IMR-90 (cell line): ENCODE measurements at regions not wholly inside any gene's neighbourhood (a gene's known extent, or its start where the extent isn't known, plus 50 kb on each side); places are given as distances from the start of the nearest gene placed in this dataset.

Experiments used
- ATAC-seq: fragments of 200-7000 bp; cut with Tn5 transposase; 2 replicates; pipeline ENCODE4 v1.9.1; 2020; ENCODE audit warnings: low read depth, mild to moderate bottlenecking, moderate library complexity
- BruUV-seq: library from RNA; stranded (reverse); fragments of 400-500 nt; replicated peaks from 2 replicates; lab custom pipeline; 2021; lab: Mats Ljungman, UMichigan
- CTCF ChIA-PET: fragments of 300-600 bp; formaldehyde crosslinking; extraction: SDS; loops from one replicate; lab custom pipeline; 2021; ENCODE audit warnings: antibody characterized with exemption; lab: Yijun Ruan, JAX
- POLR2A ChIA-PET: fragments of 300-600 bp; sonication (Branson Sonifier 250); formaldehyde crosslinking; loops from one replicate; lab custom pipeline; 2022; ENCODE audit warnings: antibody characterized with exemption; ENCODE audit not compliant: unreplicated experiment; lab: Charles Lee
- DNase-seq: peaks from one replicate; pipeline ENCODE4 v3.0.0; 2013
- H2AFZ ChIP-seq: replicated peaks from 2 replicates; pipeline ENCODE3; 2013; ENCODE audit warnings: low read length, mild to moderate bottlenecking; ENCODE audit not compliant: poor library complexity
- H2AK5ac ChIP-seq: 2 replicates; pipeline ENCODE4 v1.6.1; 2013; ENCODE audit warnings: low read depth, low read length, inconsistent platforms
- H2AK9ac ChIP-seq: replicated peaks from 2 replicates; pipeline ENCODE3; 2013; ENCODE audit warnings: mild to moderate bottlenecking, low read depth, low read length, moderate library complexity; ENCODE audit not compliant: poor library complexity
- H2BK120ac ChIP-seq: 2 replicates; pipeline ENCODE4 v1.6.1; 2013; ENCODE audit warnings: low read depth, low read length, inconsistent platforms
- H2BK15ac ChIP-seq: 3 replicates; pipeline ENCODE4 v1.6.1; 2013; ENCODE audit warnings: low read depth, low read length, inconsistent platforms
- H2BK20ac ChIP-seq: 2 replicates; pipeline ENCODE4 v1.6.1; 2013; ENCODE audit warnings: low read depth, mild to moderate bottlenecking, inconsistent platforms, low read length, moderate library complexity
- H2BK5ac ChIP-seq: 2 replicates; pipeline ENCODE4 v1.6.1; 2013; ENCODE audit warnings: mild to moderate bottlenecking, low read depth, low read length, inconsistent platforms; ENCODE audit not compliant: poor library complexity, severe bottlenecking
- H3K14ac ChIP-seq: replicated peaks from 2 replicates; pipeline ENCODE4 v1.6.1; 2013; ENCODE audit warnings: low read depth, low read length, inconsistent platforms
- H3K18ac ChIP-seq: 2 replicates; pipeline ENCODE4 v1.6.1; 2013; ENCODE audit warnings: low read depth, low read length, control low read depth
- H3K23ac ChIP-seq: 2 replicates; pipeline ENCODE4 v1.6.1; 2013; ENCODE audit warnings: low read depth, low read length, inconsistent platforms
- H3K27ac ChIP-seq: 2 replicates; pipeline ENCODE4 v1.5.1; 2013; ENCODE audit warnings: mild to moderate bottlenecking, control low read depth, low read length; ENCODE audit not compliant: insufficient read depth
- H3K27me3 ChIP-seq: 2 replicates; pipeline ENCODE4 v1.6.1; 2013; ENCODE audit warnings: low read length; ENCODE audit not compliant: control insufficient read depth, insufficient read depth
- H3K36me3 ChIP-seq: 2 replicates; pipeline ENCODE4 v1.6.1; 2013; ENCODE audit warnings: low read length, mixed read lengths; ENCODE audit not compliant: control insufficient read depth, insufficient read depth
- H3K4ac ChIP-seq: 2 replicates; pipeline ENCODE4 v1.6.1; 2013; ENCODE audit warnings: low read depth, low read length, inconsistent platforms
- H3K4me1 ChIP-seq: 2 replicates; pipeline ENCODE4 v1.6.1; 2013; ENCODE audit warnings: low read length, mixed read lengths; ENCODE audit not compliant: control insufficient read depth, insufficient read depth
- H3K4me2 ChIP-seq: 2 replicates; pipeline ENCODE4 v1.6.1; 2013; ENCODE audit warnings: low read depth, mild to moderate bottlenecking, control low read depth, low read length, moderate library complexity
- H3K4me3 ChIP-seq: 2 replicates; pipeline ENCODE4 v1.5.1; 2013; ENCODE audit warnings: low read depth, mild to moderate bottlenecking, control low read depth, low read length, moderate library complexity; ENCODE audit not compliant: insufficient read depth
- H3K56ac ChIP-seq: 2 replicates; pipeline ENCODE4 v1.6.1; 2013; ENCODE audit warnings: low read length, inconsistent platforms; ENCODE audit not compliant: insufficient read depth; ENCODE audit errors: extremely low read depth
- H3K79me1 ChIP-seq, 2 experiments: 2 replicates each; pipeline ENCODE4 v1.6.1; 2013; ENCODE audit warnings: low read length in 2 of 2, inconsistent platforms in 1 of 2, low read depth in 1 of 2
- H3K9ac ChIP-seq: 2 replicates; pipeline ENCODE4 v1.6.1; 2013; ENCODE audit warnings: low read depth, low read length, control low read depth
- H3K9me1 ChIP-seq: 2 replicates; pipeline ENCODE4 v1.6.1; 2013; ENCODE audit warnings: low read length, inconsistent platforms; ENCODE audit not compliant: insufficient read depth
- H3K9me3 ChIP-seq: 2 replicates; pipeline ENCODE4 v1.6.1; 2013; ENCODE audit warnings: low read length; ENCODE audit not compliant: control insufficient read depth, insufficient read depth
- H4K20me1 ChIP-seq: 2 replicates; pipeline ENCODE4 v1.6.1; 2013; ENCODE audit warnings: low read length, inconsistent platforms; ENCODE audit not compliant: insufficient read depth
- H4K5ac ChIP-seq: 2 replicates; pipeline ENCODE4 v1.6.1; 2013; ENCODE audit warnings: mild to moderate bottlenecking, low read depth, low read length, control low read depth
- H4K8ac ChIP-seq, 2 experiments: 2 replicates each; pipeline ENCODE4 v1.6.1; 2013; ENCODE audit warnings: low read depth in 2 of 2, low read length in 2 of 2, control low read depth in 1 of 2, inconsistent platforms in 1 of 2
- H4K91ac ChIP-seq: 2 replicates; pipeline ENCODE4 v1.6.1; 2013; ENCODE audit warnings: low read depth, low read length, inconsistent platforms; ENCODE audit not compliant: insufficient read depth
- CEBPB ChIP-seq: IDR thresholded peaks from 2 replicates; pipeline ENCODE4 v1.6.1; 2012; ENCODE audit warnings: low read depth, low read length, improper control_type of control experiment
- CHD1 ChIP-seq: IDR thresholded peaks from 2 replicates; pipeline ENCODE4 v1.6.1; 2012; ENCODE audit warnings: low read depth, low read length, improper control_type of control experiment
- SMC3 ChIP-seq: fragments of 150-350 bp; IDR thresholded peaks from 2 replicates; pipeline ENCODE4 v1.6.1; 2016; ENCODE audit warnings: low read depth, mild to moderate bottlenecking, antibody characterized with exemption, low read length, moderate library complexity
- WGBS, 2 experiments: methylation state at CpG; one replicate each; pipeline versions ENCODE4 v1.1.5 to v1.1.7; 2013; ENCODE audit warnings: missing lambda C conversion rate in 2 of 2; ENCODE audit not compliant: insufficient read length in 1 of 2; ENCODE audit errors: extremely low coverage in 2 of 2; 5-methylcytosine and 5-hydroxymethylcytosine counted together
- dilution Hi-C: fragments of 300-500 bp; cut with HindIII; formaldehyde crosslinking; loops from one replicate; pipeline ENCODE4 v1.14.3; 2018; ENCODE audit warnings: low sequenced_read_pairs; ENCODE audit not compliant: unreplicated experiment
- in situ Hi-C: fragments of 300-500 bp; cut with MboI; formaldehyde crosslinking; loops from 3 replicates; pipeline ENCODE4 v1.14.3; 2019; ENCODE audit warnings: low sequenced_read_pairs, inconsistent platforms, mixed read lengths
- intact Hi-C: fragments of 100-400 bp; cut with micrococcal nuclease; formaldehyde crosslinking; loops from 2 replicates; pipeline ENCODE4 v1.10.0; 2022

DNA sequence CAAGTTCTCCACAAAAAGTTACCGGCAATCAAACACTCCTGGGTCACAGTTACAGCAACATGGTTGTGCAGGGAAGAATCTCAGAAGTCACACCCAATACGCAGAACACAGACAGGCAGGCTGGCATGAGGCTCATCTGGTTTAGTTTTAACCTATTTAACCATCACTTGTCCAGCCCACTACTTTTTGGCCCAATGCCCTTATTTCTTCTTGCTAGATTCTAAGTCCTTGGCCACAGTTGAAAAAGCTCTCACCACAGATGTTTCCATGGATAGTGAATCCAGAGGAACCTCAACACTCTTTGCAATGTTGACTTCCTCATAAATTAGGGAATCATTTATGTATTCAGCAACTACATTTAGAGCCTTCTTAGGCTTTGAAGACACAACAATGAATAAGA is 50.7 kb upstream of the FNDC3A start:
- Histone ChIP-seq H3K4ac (no peak overlapping the region), H3K23ac (no peak overlapping the region), H2BK120ac (no peak overlapping the region), H4K91ac (no peak overlapping the region), H3K27me3 (peaks cover 5% of the 10 kb centered on the region), H3K4me3 (no peak overlapping the region), H3K14ac (no peak overlapping the region), H4K5ac (no peak overlapping the region), H4K20me1 (no peaks in the 10 kb centered on the region), H2BK20ac (no peak overlapping the region), H3K4me1 (no peaks in the 10 kb centered on the region), H2AK5ac (no peak overlapping the region), H3K36me3 (no peaks in the 10 kb centered on the region), H3K79me1 (no peaks in the 10 kb centered on the region), H2BK5ac (no peak overlapping the region), H3K9me3 (no peaks in the 10 kb centered on the region; the same call in 1 of the 2 replicates), H3K9me1 (no peaks in the 10 kb centered on the region), H3K4me2 (no peak overlapping the region), H3K56ac (no peak overlapping the region), H3K27ac (no peak overlapping the region), H2BK15ac (no peak overlapping the region), H2AK9ac (peak overlapping the region; percentile 62), H3K18ac (no peak overlapping the region), H4K8ac (no peak overlapping the region), H2AFZ (no peak overlapping the region), H3K9ac (no peak overlapping the region)
- in situ Hi-C loops (no loop called here), intact Hi-C loops (no loop called here), dilution Hi-C loops (no loop called here)
- POLR2A ChIA-PET: no interaction called here
- CTCF ChIA-PET: no interaction called here
- DNase-seq: no peak
- TF ChIP-seq CEBPB (no peak), CHD1 (no peak), SMC3 (no peak)
- 60% methylated on average over 1 of the region's 2 CpGs; no CpG with 5 or more reads in 1 of the 2 experiments for WGBS, 2 experiments
- no TSS peak for BruUV-seq
- no peak for ATAC-seq
